HG02610 (cell line): ENCODE measurements at regions not wholly inside any gene's neighbourhood (a gene's known extent, or its start where the extent isn't known, plus 50 kb on each side); places are given as distances from the start of the nearest gene placed in this dataset.
"Not testable (repeated sequence)": the region's sequence is repeated elsewhere in the genome, so short reads cannot be mapped to it uniquely, and the experiment has no call there.

Experiments used
- ATAC-seq: cut with Tn5 transposase; IDR thresholded peaks from one replicate; pipeline ENCODE4 v1.9.1; 2021; ENCODE audit warnings: mild to moderate bottlenecking, moderate library complexity; ENCODE audit not compliant: unreplicated experiment

DNA sequence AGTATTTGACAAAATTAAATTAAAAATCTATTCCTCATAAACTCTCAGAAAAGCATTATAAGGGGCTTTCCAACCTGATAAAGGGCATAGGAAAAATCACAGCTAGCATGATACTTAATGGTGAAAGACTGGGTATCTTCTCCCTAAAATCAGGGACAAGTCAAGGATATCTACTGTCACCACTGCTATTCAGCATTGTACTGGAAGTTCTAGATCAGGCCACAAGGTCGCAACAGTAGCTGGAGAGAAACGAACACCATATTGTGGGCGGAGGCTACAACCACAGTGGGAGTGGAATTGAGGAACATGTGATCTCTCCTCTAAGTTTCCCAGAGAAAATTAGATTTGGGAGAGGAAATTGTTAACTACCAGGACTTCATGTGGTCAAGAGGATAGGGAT is 70.0 kb upstream of the NAMPT start:
- no peak for ATAC-seq

- no peak for ATAC-seq
Observed at GRCh38 chr7:106353944-106354343, 69.2 kb upstream of the NAMPT start.

GRCh38 chr7:106348231-106348630 is 63.4 kb upstream of the NAMPT start:
- no peak for ATAC-seq

- no peak for ATAC-seq
Observed at GRCh38 chr7:106347229-106347833, 62.5 kb upstream of the NAMPT start.

DNA sequence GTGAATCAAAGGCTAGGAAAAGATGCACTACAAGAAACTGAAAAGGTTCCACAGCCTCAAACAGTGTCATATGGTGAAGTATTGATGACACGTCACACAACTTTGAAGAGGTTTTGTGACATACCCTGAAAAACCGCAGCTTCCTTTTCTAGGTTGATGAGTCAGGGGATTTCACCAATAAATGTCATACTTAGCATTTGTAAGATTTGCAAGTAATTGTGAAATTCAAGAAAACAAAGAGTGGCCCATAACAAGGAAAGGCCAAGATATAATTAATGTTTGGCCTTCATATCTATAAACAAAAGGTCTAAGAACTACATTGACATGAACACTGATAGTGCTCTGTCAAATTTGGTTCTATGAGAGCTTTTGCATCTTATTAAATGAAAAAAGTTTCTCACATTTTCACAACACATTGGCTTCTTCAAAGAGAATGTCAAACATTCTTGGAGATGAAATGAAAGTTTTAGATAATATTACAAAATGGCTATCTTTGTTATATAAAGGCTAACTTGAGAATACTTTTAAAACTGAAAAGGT is 62.0 kb upstream of the NAMPT start:
- peak; percentile 85 for ATAC-seq

DNA sequence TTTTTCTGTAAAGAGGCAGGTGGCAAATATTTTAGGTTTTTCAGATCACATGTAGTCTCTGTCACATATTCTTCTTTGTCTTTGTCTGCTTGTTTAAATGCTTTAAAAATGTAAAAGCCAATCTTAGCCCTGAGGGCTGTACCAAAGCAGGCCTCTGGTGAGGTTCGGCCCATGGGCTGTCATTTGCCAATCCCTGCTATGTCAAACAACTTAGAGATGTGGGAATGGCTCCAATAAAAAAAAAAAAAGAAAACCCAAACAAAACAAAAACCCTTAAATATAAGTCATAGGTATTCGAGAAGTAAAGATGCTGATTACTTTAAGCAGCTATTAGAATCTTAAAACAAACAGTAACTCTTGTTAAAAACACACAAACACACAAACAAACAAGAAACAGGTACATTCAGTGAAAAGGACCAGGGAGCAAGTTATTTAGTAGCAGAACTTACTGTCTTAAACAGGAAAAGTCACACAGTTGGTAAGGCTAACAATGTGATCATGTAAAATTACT is 61.4 kb upstream of the NAMPT start:
- ATAC-seq: no peak

- ATAC-seq: peak; percentile 52
Observed at GRCh38 chr7:106345421-106346166, 60.8 kb upstream of the NAMPT start.

DNA sequence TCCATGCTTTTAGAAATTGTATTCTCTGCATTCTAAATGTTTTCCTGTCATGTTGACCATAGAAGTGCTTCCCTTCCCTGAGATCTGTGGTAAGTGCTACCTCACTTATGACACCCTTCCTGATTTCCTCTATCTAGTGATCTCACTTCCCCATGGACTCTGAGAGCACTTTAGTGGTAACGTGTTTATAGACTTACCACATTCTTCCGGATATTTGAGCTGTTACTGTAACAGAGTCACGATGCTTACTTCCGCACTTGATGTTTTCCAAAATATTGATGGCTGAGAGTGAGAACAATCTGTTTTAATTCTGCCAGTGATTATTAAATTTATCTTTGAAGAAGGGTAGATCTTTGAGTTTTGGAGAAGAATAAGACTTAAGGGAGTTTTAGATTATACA is 60.1 kb upstream of the NAMPT start:
- ATAC-seq: no peak

- ATAC-seq: no peak
Observed at GRCh38 chr7:106344211-106344610, 59.4 kb upstream of the NAMPT start.

- ATAC-seq: not testable (repeated sequence)
Observed at GRCh38 chr7:106342049-106342448, 57.3 kb upstream of the NAMPT start.

DNA sequence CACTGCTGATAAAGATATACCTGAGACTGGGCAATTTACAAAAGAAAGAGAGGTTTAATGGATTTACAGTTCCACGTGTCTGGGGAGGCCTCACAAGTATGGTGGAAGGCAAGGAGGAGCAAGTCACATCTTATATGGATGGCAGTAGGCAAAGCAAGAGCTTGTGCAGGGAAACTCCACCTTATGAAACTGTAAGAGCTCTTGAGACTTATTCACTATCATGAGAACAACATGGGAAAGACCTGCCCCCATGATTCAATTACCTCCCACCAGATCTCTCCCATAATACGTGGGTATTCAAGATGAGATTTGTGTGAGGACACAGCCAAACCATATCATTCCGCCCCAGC is 55.4 kb upstream of the NAMPT start:
- ATAC-seq: not testable (repeated sequence)

DNA sequence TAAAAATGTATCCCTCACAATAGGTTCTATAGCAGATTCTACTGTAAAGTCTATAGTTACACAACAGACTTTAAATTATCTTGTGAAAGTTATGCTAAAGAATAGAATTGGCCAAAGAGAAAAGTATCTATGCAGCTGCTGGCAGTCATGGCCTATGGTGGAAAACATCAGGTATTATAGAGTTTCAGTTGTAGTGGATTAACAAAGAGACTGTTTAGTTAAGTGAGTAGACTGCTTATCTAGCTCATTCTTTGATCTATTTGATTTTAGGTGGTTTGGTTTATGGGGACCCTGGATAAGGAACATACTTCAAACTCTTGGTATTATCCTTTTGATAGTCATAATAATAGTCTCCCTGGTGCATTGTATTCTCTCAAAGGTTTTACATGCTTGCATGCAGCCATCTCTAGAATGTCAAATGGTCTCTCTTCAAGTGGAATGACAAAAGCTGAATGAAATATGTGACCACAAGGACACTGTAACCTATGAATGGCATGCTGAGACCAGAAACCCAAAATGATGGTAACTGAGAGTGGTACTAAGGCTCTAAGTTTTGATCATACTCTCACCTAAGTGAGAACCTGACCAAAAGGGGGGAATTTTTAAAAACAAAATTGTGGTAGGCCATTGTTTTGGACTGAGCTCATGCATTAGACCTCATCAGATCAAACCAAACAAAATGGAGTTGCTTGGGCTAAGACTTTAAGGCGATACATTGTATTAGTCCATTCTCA is 54.9 kb upstream of the NAMPT start:
- no peak for ATAC-seq

GRCh38 chr7:106337754-106338153 is 53.0 kb upstream of the NAMPT start:
- ATAC-seq: no peak

DNA sequence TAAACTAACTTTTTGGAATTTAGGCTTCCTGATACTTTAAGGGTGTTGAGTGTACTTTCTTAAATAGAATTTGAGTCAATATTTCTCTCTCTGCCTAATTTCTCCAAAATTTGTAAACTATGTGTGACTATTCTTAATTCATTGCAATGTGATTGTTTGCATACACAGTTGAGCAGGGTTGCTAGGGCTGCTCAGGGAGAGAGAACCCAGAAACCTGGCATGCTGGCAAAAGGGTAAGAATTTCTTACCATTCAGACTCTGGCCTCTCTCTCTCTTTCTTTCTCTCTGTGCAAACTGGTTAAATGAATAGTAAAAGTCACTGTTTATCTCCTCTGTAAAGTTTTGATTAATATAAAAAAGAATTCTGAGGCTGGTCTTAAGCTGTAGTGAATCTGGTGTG is 51.0 kb upstream of the NAMPT start:
- no peak for ATAC-seq
